Erythroblast (primary cell): ENCODE measurements at regions not wholly inside any gene's neighbourhood (a gene's known extent, or its start where the extent isn't known, plus 50 kb on each side); places are given as distances from the start of the nearest gene placed in this dataset.

ENCODE experiments used
- GATA1 ChIP-seq: IDR thresholded peaks from 2 replicates; pipeline ENCODE4 v1.6.1; 2011; ENCODE audit warnings: low read depth, mild to moderate bottlenecking, control low read depth, low read length, moderate library complexity
- POLR2A ChIP-seq: IDR thresholded peaks from 2 replicates; pipeline ENCODE4 v1.6.1; 2011; ENCODE audit warnings: mild to moderate bottlenecking, low read length

- TF ChIP-seq POLR2A (no peak), GATA1 (no peak)
These were observed 95.3 kb upstream of the GUCY1A1 start for GRCh38 chr4:155571184-155571944.
